ENCODE measurements at regions not wholly inside any gene's neighbourhood (a gene's known extent, or its start where the extent isn't known, plus 50 kb on each side); places are given as distances from the start of the nearest gene placed in this dataset.

DNA sequence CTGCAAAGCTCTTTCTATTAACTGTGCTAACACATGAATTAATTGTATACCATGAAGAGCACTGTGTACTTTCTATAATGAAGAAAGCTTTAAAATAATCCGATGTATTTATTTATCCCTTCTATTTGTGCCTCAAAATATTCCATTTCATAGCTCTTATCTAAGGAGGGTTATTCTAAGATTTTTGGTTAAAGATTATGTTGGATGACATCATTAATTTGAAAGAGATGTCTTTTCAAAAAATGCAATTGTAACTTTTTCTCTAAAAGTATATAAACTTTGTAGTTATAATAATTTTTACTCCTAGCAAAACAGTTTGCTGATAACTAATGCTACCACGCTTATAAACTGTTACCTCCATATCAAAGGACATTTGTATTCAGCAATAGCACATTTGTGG lies 192.4 kb upstream of the HSF2 start:
- Mint-ChIP-seq H3K4me3 (no peak overlapping the region), H3K9me3 (peaks cover 3% of the 10 kb centered on the region), H3K27me3 (ENCODE audit: low read depth, poor library complexity) (peaks cover 4% of the 10 kb centered on the region), H3K4me1 (no peaks in the 10 kb centered on the region), H3K36me3 (ENCODE audit: low read depth) (no peaks in the 10 kb centered on the region), H3K27ac (no peak overlapping the region)
- TF ChIP-seq, protein P1, sequence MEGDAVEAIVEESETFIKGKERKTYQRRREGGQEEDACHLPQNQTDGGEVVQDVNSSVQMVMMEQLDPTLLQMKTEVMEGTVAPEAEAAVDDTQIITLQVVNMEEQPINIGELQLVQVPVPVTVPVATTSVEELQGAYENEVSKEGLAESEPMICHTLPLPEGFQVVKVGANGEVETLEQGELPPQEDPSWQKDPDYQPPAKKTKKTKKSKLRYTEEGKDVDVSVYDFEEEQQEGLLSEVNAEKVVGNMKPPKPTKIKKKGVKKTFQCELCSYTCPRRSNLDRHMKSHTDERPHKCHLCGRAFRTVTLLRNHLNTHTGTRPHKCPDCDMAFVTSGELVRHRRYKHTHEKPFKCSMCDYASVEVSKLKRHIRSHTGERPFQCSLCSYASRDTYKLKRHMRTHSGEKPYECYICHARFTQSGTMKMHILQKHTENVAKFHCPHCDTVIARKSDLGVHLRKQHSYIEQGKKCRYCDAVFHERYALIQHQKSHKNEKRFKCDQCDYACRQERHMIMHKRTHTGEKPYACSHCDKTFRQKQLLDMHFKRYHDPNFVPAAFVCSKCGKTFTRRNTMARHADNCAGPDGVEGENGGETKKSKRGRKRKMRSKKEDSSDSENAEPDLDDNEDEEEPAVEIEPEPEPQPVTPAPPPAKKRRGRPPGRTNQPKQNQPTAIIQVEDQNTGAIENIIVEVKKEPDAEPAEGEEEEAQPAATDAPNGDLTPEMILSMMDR (IDR thresholded peaks at IDR 0.05): no peak
- no peak for DNase-seq

DNA sequence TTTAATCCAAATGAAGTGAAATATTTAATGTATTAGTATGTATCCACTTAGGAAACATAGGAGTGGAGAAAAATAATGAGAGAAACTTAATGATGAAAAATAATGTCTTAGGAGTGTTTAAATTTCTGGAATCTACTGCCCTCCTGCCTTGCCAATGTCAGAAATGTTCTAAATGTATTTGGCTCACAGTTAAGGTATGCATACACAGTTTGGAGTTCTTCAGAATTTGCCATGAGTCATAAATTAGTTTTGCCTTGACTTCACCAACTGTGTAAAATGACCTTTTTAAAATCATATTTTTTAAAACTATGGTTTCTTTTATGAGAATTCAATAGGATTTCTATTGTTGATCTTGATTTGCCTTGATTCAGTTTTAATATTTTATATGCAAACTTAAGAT lies 191.7 kb upstream of the HSF2 start:
- TF ChIP-seq, protein P1 (IDR thresholded peaks at IDR 0.05): no peak
- H3K4me3 Mint-ChIP-seq: no peak overlapping the region
- DNase-seq: no peak
- H3K36me3 Mint-ChIP-seq (ENCODE audit: low read depth): no peaks in the 10 kb centered on the region
- H3K9me3 Mint-ChIP-seq: peaks cover 3% of the 10 kb centered on the region
- peaks cover 4% of the 10 kb centered on the region for H3K27me3 Mint-ChIP-seq (ENCODE audit: low read depth, poor library complexity)
- H3K27ac Mint-ChIP-seq: no peak overlapping the region
- H3K4me1 Mint-ChIP-seq: no peaks in the 10 kb centered on the region

DNA sequence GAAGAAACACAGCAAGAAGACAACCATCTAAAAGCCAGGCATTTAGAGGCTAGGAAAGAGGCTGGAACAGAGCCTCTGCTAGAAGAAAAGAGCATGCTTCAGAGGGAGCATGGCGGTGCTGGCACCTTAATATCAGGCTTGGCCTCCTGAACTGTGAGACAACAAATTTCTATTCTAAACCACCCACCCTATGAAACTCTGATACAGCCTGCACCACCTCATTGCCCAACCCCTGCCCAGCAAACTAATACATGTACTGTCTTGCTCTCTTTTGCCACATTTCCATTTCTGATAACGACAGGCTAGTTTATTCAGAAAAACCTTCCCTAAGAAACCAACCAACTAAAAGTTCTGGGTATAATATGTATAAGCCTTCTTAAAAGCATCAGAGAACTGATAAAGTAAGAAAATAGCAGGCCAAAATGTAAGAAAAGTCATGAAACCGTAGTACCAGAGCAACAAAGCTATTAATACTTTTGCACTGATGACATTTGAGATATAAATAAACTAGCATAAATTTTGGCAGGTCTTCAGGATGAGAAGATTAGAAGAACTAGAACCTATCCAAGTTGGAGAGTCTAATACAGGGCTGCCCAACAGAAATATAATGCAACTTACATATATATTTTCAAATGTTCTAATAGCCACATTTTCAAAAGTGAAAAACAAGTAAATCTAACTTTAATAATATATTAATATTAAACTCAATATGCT lies 184.7 kb upstream of the HSF2 start:
- Mint-ChIP-seq H3K4me1 (no peaks in the 10 kb centered on the region), H3K27ac (no peak overlapping the region), H3K36me3 (ENCODE audit: low read depth) (no peaks in the 10 kb centered on the region), H3K27me3 (ENCODE audit: low read depth, poor library complexity) (no peaks in the 10 kb centered on the region), H3K9me3 (no peaks in the 10 kb centered on the region), H3K4me3 (no peak overlapping the region)
- DNase-seq: no peak
- TF ChIP-seq, protein P1 (IDR thresholded peaks at IDR 0.05): no peak

DNA sequence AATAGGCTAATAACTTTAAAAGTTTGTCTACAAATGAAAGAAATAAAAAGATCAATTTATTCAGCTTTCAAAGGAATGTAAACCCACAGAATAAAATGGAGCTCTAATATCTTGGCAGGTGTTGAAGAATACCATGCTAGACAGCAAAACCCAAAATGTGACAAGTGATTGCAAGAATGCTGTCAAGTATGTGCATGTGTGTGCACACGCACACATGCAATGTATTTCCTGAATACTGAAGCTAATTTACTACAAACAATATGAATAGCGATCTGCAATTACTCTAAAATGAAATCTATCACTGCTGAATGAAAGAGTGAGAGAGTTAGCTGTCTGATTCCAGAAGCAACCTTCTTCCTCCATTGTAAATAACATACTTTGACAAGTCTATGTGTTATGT lies 179.2 kb upstream of the HSF2 start:
- Mint-ChIP-seq H3K4me3 (no peak overlapping the region), H3K4me1 (no peaks in the 10 kb centered on the region), H3K27ac (no peak overlapping the region), H3K36me3 (ENCODE audit: low read depth) (no peaks in the 10 kb centered on the region), H3K27me3 (ENCODE audit: low read depth, poor library complexity) (no peaks in the 10 kb centered on the region), H3K9me3 (no peaks in the 10 kb centered on the region)
- DNase-seq: no peak
- TF ChIP-seq, protein P1 (IDR thresholded peaks at IDR 0.05): no peak

DNA sequence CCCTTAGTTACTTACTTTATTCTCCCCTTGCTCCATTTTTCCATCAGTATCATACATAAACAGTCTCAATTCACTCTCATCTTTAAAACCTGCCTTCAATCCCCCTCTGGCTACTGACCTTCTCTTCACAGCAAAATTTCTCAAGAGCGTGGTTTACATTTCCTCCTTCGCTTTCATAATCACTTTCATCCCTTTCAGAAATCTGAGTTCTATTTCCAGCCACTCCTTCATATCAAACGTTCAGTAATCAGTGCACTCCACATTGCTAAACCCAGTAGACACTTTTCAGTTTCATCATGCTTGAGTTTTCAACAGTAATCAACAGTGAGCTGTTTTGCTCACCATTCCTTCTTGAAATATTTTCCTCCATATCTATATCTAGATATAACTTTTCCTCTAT lies 176.7 kb upstream of the HSF2 start:
- no peaks in the 10 kb centered on the region for H3K36me3 Mint-ChIP-seq (ENCODE audit: low read depth)
- H3K27me3 Mint-ChIP-seq (ENCODE audit: low read depth, poor library complexity): no peaks in the 10 kb centered on the region
- TF ChIP-seq, protein P1 (IDR thresholded peaks at IDR 0.05): no peak
- no peak for DNase-seq
- H3K4me1 Mint-ChIP-seq: no peaks in the 10 kb centered on the region
- no peak overlapping the region for H3K27ac Mint-ChIP-seq
- no peak overlapping the region for H3K4me3 Mint-ChIP-seq
- H3K9me3 Mint-ChIP-seq: no peaks in the 10 kb centered on the region

DNA sequence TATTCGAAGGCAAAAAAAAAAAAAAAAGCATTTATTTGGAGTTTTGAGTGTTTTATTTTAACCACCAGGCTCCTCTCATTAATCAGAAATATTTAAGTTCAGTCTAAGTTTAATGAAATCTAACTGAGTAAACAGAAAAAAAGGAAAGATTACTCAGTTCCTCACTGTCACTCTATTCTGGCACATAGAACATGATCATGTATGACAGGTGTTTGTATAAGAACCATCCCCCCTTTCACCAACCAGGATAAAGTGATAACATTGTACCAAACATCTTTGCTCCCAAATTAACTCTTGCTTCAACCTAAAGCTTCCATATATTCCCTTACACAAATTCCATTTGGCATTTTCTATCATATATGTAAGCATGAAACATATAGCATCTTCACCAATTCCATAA lies 176.2 kb upstream of the HSF2 start:
- Mint-ChIP-seq H3K27me3 (ENCODE audit: low read depth, poor library complexity) (no peaks in the 10 kb centered on the region), H3K9me3 (no peaks in the 10 kb centered on the region), H3K36me3 (ENCODE audit: low read depth) (no peaks in the 10 kb centered on the region), H3K4me3 (no peak overlapping the region), H3K4me1 (no peaks in the 10 kb centered on the region), H3K27ac (no peak overlapping the region)
- DNase-seq: no peak
- TF ChIP-seq, protein P1 (IDR thresholded peaks at IDR 0.05): no peak

Data from nephron progenitor cell (in vitro differentiated cells).